ENCODE measurements at regions not wholly inside any gene's neighbourhood (a gene's known extent, or its start where the extent isn't known, plus 50 kb on each side); places are given as distances from the start of the nearest gene placed in this dataset.

DNA sequence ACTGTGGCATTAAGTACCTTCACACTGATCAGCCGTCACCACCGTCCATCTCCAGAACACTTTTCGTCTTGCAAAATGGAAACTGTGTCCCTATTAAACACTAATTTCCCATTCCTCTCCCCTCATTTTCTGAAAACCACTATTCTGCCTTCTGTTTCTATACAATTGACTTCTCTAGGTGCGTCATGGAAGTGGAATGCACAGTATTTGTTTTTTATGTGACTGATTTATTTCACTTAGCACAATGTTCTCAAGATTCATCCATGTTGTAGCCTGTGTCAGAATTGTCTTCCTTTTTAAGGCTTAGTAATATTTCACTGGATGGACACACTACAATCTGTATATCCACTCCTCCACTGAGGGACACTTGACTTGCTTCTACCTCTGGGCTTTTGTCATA, 53.8 kb upstream of the PDE10A start:
- DNase-seq (ENCODE audit: low spot score): no peak

DNA sequence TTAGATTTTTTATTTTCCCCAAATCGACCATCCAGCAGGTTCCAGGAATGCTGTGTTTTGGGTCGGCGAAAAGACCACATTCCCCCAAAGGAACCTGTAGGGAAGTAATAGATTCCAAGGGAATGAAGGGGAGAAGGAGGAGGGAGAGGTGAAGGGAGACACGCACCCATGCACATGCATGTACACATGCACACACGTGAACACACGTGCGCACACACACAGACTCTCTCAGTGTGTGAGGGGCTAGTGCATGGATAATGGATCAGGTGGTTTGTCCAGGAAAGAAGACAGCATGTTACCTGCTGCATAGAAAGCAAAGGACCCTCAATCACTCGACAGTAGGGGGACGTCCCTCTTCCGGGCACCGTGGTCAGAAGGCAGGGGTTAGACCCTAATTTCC, 52.4 kb upstream of the PDE10A start:
- no peak for DNase-seq (ENCODE audit: low spot score)

DNA sequence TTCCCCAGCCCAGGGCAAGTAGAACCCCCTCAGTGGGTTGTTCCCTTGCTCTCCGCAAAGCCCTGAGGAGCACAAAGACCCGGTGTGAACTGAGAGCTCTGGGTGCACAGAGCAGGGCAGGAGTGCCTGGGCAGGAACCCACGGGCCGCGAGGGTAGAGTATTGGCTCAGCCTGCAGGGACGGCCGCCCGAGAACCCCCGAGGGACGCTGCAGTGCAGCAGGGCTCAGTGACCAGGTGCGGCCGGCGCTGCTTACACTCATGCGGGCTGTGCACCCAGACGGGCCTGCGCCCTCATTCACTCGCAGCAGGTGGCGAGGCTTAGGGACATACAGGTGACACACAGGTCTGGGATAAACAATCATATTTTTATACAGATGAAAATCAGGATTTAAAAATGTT, 51.9 kb upstream of the PDE10A start:
- DNase-seq (ENCODE audit: low spot score): no peak

DNA sequence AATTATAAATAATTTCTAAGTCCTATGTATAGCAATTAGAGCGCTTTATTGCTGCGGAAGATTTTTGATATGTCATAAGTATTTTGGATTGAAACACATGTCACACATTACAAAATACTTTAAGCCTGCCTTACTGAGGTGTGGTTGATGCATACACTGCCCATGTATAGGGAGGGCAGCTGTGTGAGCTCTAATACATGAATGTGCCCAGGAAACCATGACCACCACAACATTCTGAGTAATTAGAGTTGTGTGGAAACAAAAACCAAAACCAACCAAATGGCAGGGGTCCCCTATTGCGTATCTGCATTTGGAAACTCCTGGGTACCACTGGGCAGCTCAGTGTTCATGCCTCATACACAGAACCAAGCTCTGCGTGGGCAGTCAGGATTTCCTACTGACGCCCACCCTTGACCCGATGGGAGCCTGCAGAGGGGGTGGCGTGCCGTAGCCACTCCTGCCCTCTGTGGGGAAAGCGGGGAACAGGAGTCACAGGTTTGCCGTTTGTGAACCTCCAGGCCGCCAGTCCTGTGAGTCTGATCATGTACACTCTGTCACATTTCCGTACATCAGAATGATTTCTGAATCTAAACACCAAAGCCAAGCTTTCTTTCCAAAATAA, 50.9 kb upstream of the PDE10A start:
- no peak for DNase-seq (ENCODE audit: low spot score)

All from pons (tissue), 1 donor.